K562 (cell line): ENCODE measurements at regions not wholly inside any gene's neighbourhood (a gene's known extent, or its start where the extent isn't known, plus 50 kb on each side); places are given as distances from the start of the nearest gene placed in this dataset.

ENCODE experiments used
- ATAC-seq: fragments of 200-7000 bp; cut with Tn5 transposase; 3 replicates; pipeline ENCODE4 v1.9.1; 2020; ENCODE audit warnings: moderate library complexity
- BruUV-seq: library from RNA; stranded (reverse); fragments of 400-500 nt; replicated peaks from 2 replicates; lab custom pipeline; 2021; lab: Mats Ljungman, UMichigan
- CTCF ChIA-PET: fragments of 300-600 bp; formaldehyde crosslinking; extraction: SDS; loops from one replicate; lab custom pipeline; 2021; ENCODE audit warnings: low intra/inter-chr PET ratio; lab: Yijun Ruan, JAX
- POLR2A ChIA-PET: fragments of 300-600, 350-650 bp; sonication (Branson Sonifier 250); formaldehyde crosslinking; extraction: SDS; loops from one replicate; lab custom pipeline; 2021; ENCODE audit warnings: antibody characterized with exemption, inconsistent platforms; lab: Yijun Ruan, JAX
- DNase-seq, 4 experiments: peaks; one replicate each; pipeline versions ENCODE4 v3.0.0 to v3.0.0-alpha.2; 2011 to 2018; ENCODE audit warnings: low spot score in 3 of 4, mixed read lengths in 3 of 4; ENCODE audit errors: extremely low read depth in 1 of 4
- FAIRE-seq: peaks from 2 replicates; lab custom pipeline; 2011; peaks lifted over from hg19 to GRCh38; lab: Jason Lieb, UNC
- H2AFZ ChIP-seq: 2 replicates; pipeline ENCODE4 v1.6.0; 2011; ENCODE audit warnings: low read depth, low read length, control low read depth, inconsistent platforms
- H3K27ac ChIP-seq: fragments of 200-600 bp; 3 replicates; pipeline ENCODE4 v1.8.0; 2011; ENCODE audit warnings: low read depth, mild to moderate bottlenecking, control low read depth, inconsistent platforms, low read length, moderate library complexity, mixed read lengths; ENCODE audit errors: extremely low read depth
- H3K27me3 ChIP-seq, 2 experiments: fragments of 300-600 bp in 1 of 2; 2 replicates in 1 of 2; 3 replicates in 1 of 2; pipeline versions ENCODE4 v1.6.0 to v1.8.0; 2011; ENCODE audit warnings: inconsistent platforms in 2 of 2, low read length in 2 of 2, mild to moderate bottlenecking in 1 of 2, mixed read lengths in 1 of 2, moderate library complexity in 1 of 2; ENCODE audit not compliant: control insufficient read depth in 2 of 2, insufficient read depth in 2 of 2
- H3K36me3 ChIP-seq: fragments of 300-600 bp; 3 replicates; pipeline ENCODE4 v1.8.0; 2011; ENCODE audit warnings: mild to moderate bottlenecking, low read length, inconsistent platforms; ENCODE audit not compliant: control insufficient read depth, insufficient read depth
- H3K4me1 ChIP-seq, 2 experiments: fragments of 200-600 bp in 1 of 2; replicated peaks in 1 of 2; 2 replicates in 1 of 2; 3 replicates in 1 of 2; pipeline versions ENCODE4 v1.5.1 to v1.8.0; 2011; ENCODE audit warnings: inconsistent platforms in 2 of 2, low read length in 2 of 2, mild to moderate bottlenecking in 1 of 2, mixed read lengths in 1 of 2, moderate library complexity in 1 of 2; ENCODE audit not compliant: control insufficient read depth in 2 of 2, insufficient read depth in 2 of 2
- H3K4me2 ChIP-seq: 2 replicates; pipeline ENCODE4 v1.6.1; 2011; ENCODE audit warnings: low read length, control low read depth, inconsistent platforms, mixed read lengths; ENCODE audit not compliant: insufficient read depth
- H3K4me3 ChIP-seq: fragments of 200-600 bp; sonication (generic), shearing (Covaris generic); 2 replicates; pipeline ENCODE4 v1.5.1; 2016; ENCODE audit warnings: control low read depth, inconsistent platforms
- H3K79me2 ChIP-seq: fragments of 200-600 bp; 3 replicates; pipeline ENCODE4 v1.8.0; 2011; ENCODE audit warnings: low read length, inconsistent platforms; ENCODE audit not compliant: control insufficient read depth, insufficient read depth
- H3K9ac ChIP-seq, 2 experiments: 2 replicates each; pipeline versions ENCODE4 v1.6.0 to v1.6.1; 2011; ENCODE audit warnings: low read depth in 2 of 2, low read length in 2 of 2, control low read depth in 1 of 2, inconsistent platforms in 1 of 2, mild to moderate bottlenecking in 1 of 2, mixed read lengths in 1 of 2; ENCODE audit not compliant: insufficient read depth in 1 of 2
- H3K9me1 ChIP-seq: one replicate; pipeline ENCODE4 v1.6.0; 2011; ENCODE audit warnings: inconsistent platforms, mild to moderate bottlenecking, low read length, moderate library complexity; ENCODE audit not compliant: control insufficient read depth, insufficient read depth
- H3K9me3 ChIP-seq: replicated peaks from 2 replicates; pipeline ENCODE4 v1.5.1; 2011; ENCODE audit warnings: low read depth, low read length, inconsistent platforms; ENCODE audit not compliant: control insufficient read depth, insufficient read depth
- H4K20me1 ChIP-seq: replicated peaks from 2 replicates; pipeline ENCODE4 v1.6.1; 2011; ENCODE audit warnings: low read length, inconsistent platforms, mixed read lengths; ENCODE audit not compliant: control insufficient read depth, insufficient read depth
- CBFB ChIP-seq: sonication (generic); formaldehyde crosslinking; IDR thresholded peaks from 2 replicates; pipeline ENCODE4 v1.4.0; 2020; ENCODE audit warnings: mild to moderate bottlenecking, missing genetic modification reagents
- DEAF1 ChIP-seq: fragments of 450-650 bp; formaldehyde crosslinking; IDR thresholded peaks from 2 replicates; pipeline ENCODE4 v1.4.0; 2020; ENCODE audit warnings: mild to moderate bottlenecking, moderate library complexity
- HSF4 ChIP-seq: fragments of 250-450 bp; sonication (Bioruptor Pico); IDR thresholded peaks from 2 replicates; pipeline ENCODE4 v2.1.2; 2022; ENCODE audit warnings: mild to moderate bottlenecking, moderate library complexity, borderline replicate concordance
- MTA3 ChIP-seq: fragments of 450-650 bp; formaldehyde crosslinking; IDR thresholded peaks from 2 replicates; pipeline ENCODE4 v1.6.1; 2017; ENCODE audit warnings: mild to moderate bottlenecking, borderline replicate concordance
- NELFE ChIP-seq: IDR thresholded peaks from 2 replicates; pipeline ENCODE4 v1.6.1; 2011; ENCODE audit warnings: mild to moderate bottlenecking; ENCODE audit not compliant: insufficient read depth, insufficient read length
- SNRNP70 ChIP-seq: fragments of 200-400 bp; formaldehyde crosslinking; optimal IDR thresholded peaks from 2 replicates; pipeline ENCODE3; 2017; ENCODE audit warnings: low read depth, low read length
- THAP7 ChIP-seq: fragments of 250-450 bp; sonication (Bioruptor Pico); IDR thresholded peaks from 2 replicates; pipeline ENCODE4 v1.5.0; 2021
- TRIM25 ChIP-seq: fragments of 450-650 bp; IDR thresholded peaks from 2 replicates; pipeline ENCODE4 v1.7.0; 2016; ENCODE audit warnings: borderline replicate concordance
- in situ Hi-C: fragments of 300-500 bp; cut with MboI; formaldehyde crosslinking; loops from 4 replicates; pipeline ENCODE4 v1.15.0; 2018; ENCODE audit warnings: inconsistent platforms, mixed read lengths
- intact Hi-C: fragments of 100-400 bp; cut with micrococcal nuclease; formaldehyde crosslinking; loops from 2 replicates; pipeline ENCODE4 v1.14.2; 2022

- H3K4me3 ChIP-seq: no peak overlapping the region
- H3K27me3 ChIP-seq: no peaks in the 10 kb centered on the region
- no peaks in the 10 kb centered on the region for H3K4me1 ChIP-seq
- TF ChIP-seq DEAF1 (CRISPR knock-in tag) (no peak), HSF4 (no peak), SNRNP70 (no peak), THAP7 (no peak), TRIM25 (no peak), NELFE (no peak), MTA3 (no peak), CBFB (CRISPR knock-in tag) (no peak)
- CTCF ChIA-PET: no interaction called here
- no peaks in the 10 kb centered on the region for H3K9me3 ChIP-seq
- no peaks in the 10 kb centered on the region for H3K36me3 ChIP-seq
- ATAC-seq: no peak
- FAIRE-seq: no peak
- no peaks in the 10 kb centered on the region for H3K79me2 ChIP-seq
- no peaks in the 10 kb centered on the region for H3K9me1 ChIP-seq
- H2AFZ ChIP-seq: no peak overlapping the region
- no peak overlapping the region for H3K27ac ChIP-seq
- in situ Hi-C loops: no loop called here
- POLR2A ChIA-PET: no interaction called here
- intact Hi-C loops: no loop called here
- no TSS peak for BruUV-seq
- no peak overlapping the region for H3K4me2 ChIP-seq
- no peak overlapping the region for H3K9ac ChIP-seq
- DNase-seq: no peak
- H4K20me1 ChIP-seq: no peaks in the 10 kb centered on the region
Measured at GRCh38 chr5:110203661-110204060, 513.9 kb downstream of the MAN2A1 start.
